ENCODE measurements at regions not wholly inside any gene's neighbourhood (a gene's known extent, or its start where the extent isn't known, plus 50 kb on each side); places are given as distances from the start of the nearest gene placed in this dataset.

GRCh38 chr5:8123559-8123958 lies 254.6 kb downstream of the MTRR start:
- Histone ChIP-seq H3K27ac (ENCODE audit: control insufficient read depth, insufficient read depth) (no peak overlapping the region), H3K79me2 (ENCODE audit: control insufficient read depth, insufficient read depth, low read length) (no peaks in the 10 kb centered on the region), H3K4me2 (ENCODE audit: control insufficient read depth, insufficient read depth) (no peak overlapping the region), H3K36me3 (ENCODE audit: control insufficient read depth in 2 of 2, insufficient read depth in 2 of 2, low read length in 1 of 2) (no peaks in the 10 kb centered on the region), H4K20me1 (ENCODE audit: control insufficient read depth, insufficient read depth) (no peaks in the 10 kb centered on the region), H3K9ac (ENCODE audit: control insufficient read depth, insufficient read depth, low read length) (no peak overlapping the region), H2AFZ (ENCODE audit: control insufficient read depth, low read depth, low read length) (no peak overlapping the region), H3K4me1 (ENCODE audit: control insufficient read depth, insufficient read depth, low read length) (no peaks in the 10 kb centered on the region), H3K4me3 (no peak overlapping the region), H3K9me3 (replicated peaks; ENCODE audit: control insufficient read depth, insufficient read depth, low read length) (no peaks in the 10 kb centered on the region), H3K27me3 (replicated peaks in 1 of 2; ENCODE audit: control insufficient read depth in 2 of 2, insufficient read depth in 2 of 2, low read length in 1 of 2) (no peaks in the 10 kb centered on the region)
- intact Hi-C loops (cut with micrococcal nuclease; ENCODE audit: unreplicated experiment) (no loop called here), in situ Hi-C loops (cut with MboI) (no loop called here)
- ChIA-PET POLR2A (no interaction called here), CTCF (no interaction called here), SMC1A (ENCODE audit: uncharacterized antibody, unreplicated experiment) (no interaction called here), RAD21 (ENCODE audit: unreplicated experiment) (no interaction called here)
- BruUV-seq (replicated peaks): no TSS peak
- TF ChIP-seq MYC (IDR thresholded peaks at IDR 0.05; ENCODE audit: insufficient read depth, insufficient read length, insufficient replicate concordance, low read length, severe bottlenecking) (no peak), ATF7 (IDR thresholded peaks at IDR 0.05; ENCODE audit: low read depth) (no peak), HDGF (IDR thresholded peaks at IDR 0.05) (no peak), RAD21 (IDR thresholded peaks at IDR 0.05; ENCODE audit: insufficient read depth, low read depth, low read length) (no peak), NR2C2 (IDR thresholded peaks at IDR 0.05; ENCODE audit: borderline replicate concordance, control insufficient read depth, insufficient read length, low read depth) (no peak), ZNF24 (IDR thresholded peaks at IDR 0.05) (no peak), BRCA1 (IDR thresholded peaks at IDR 0.05; ENCODE audit: low read depth, low read length) (no peak), PML (IDR thresholded peaks at IDR 0.05; ENCODE audit: low read length) (no peak), MTA3 (IDR thresholded peaks at IDR 0.05; ENCODE audit: borderline replicate concordance, low read length) (no peak), CREB1 (IDR thresholded peaks at IDR 0.05; ENCODE audit: low read depth) (no peak), YBX1 (IDR thresholded peaks at IDR 0.05) (no peak), ZNF217 (IDR thresholded peaks at IDR 0.05) (no peak), TCF12 (IDR thresholded peaks at IDR 0.05; ENCODE audit: low read depth, low read length) (no peak), HCFC1 (IDR thresholded peaks at IDR 0.05; ENCODE audit: low read length) (no peak), NFIC (IDR thresholded peaks at IDR 0.05; ENCODE audit: low read depth, low read length) (no peak), SMC3 (IDR thresholded peaks at IDR 0.05; ENCODE audit: borderline replicate concordance, low read length) (no peak), RFX5 (IDR thresholded peaks at IDR 0.05; ENCODE audit: low read depth, low read length) (no peak)
- TF ChIP-seq, protein P1, sequence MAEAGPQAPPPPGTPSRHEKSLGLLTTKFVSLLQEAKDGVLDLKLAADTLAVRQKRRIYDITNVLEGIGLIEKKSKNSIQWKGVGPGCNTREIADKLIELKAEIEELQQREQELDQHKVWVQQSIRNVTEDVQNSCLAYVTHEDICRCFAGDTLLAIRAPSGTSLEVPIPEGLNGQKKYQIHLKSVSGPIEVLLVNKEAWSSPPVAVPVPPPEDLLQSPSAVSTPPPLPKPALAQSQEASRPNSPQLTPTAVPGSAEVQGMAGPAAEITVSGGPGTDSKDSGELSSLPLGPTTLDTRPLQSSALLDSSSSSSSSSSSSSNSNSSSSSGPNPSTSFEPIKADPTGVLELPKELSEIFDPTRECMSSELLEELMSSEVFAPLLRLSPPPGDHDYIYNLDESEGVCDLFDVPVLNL (IDR thresholded peaks at IDR 0.05; ENCODE audit: low read depth, low read length): no peak
- TF ChIP-seq, protein P2, sequence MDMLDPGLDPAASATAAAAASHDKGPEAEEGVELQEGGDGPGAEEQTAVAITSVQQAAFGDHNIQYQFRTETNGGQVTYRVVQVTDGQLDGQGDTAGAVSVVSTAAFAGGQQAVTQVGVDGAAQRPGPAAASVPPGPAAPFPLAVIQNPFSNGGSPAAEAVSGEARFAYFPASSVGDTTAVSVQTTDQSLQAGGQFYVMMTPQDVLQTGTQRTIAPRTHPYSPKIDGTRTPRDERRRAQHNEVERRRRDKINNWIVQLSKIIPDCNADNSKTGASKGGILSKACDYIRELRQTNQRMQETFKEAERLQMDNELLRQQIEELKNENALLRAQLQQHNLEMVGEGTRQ (IDR thresholded peaks at IDR 0.05; ENCODE audit: borderline replicate concordance, low read depth, low read length): no peak
- TF ChIP-seq, protein P3, sequence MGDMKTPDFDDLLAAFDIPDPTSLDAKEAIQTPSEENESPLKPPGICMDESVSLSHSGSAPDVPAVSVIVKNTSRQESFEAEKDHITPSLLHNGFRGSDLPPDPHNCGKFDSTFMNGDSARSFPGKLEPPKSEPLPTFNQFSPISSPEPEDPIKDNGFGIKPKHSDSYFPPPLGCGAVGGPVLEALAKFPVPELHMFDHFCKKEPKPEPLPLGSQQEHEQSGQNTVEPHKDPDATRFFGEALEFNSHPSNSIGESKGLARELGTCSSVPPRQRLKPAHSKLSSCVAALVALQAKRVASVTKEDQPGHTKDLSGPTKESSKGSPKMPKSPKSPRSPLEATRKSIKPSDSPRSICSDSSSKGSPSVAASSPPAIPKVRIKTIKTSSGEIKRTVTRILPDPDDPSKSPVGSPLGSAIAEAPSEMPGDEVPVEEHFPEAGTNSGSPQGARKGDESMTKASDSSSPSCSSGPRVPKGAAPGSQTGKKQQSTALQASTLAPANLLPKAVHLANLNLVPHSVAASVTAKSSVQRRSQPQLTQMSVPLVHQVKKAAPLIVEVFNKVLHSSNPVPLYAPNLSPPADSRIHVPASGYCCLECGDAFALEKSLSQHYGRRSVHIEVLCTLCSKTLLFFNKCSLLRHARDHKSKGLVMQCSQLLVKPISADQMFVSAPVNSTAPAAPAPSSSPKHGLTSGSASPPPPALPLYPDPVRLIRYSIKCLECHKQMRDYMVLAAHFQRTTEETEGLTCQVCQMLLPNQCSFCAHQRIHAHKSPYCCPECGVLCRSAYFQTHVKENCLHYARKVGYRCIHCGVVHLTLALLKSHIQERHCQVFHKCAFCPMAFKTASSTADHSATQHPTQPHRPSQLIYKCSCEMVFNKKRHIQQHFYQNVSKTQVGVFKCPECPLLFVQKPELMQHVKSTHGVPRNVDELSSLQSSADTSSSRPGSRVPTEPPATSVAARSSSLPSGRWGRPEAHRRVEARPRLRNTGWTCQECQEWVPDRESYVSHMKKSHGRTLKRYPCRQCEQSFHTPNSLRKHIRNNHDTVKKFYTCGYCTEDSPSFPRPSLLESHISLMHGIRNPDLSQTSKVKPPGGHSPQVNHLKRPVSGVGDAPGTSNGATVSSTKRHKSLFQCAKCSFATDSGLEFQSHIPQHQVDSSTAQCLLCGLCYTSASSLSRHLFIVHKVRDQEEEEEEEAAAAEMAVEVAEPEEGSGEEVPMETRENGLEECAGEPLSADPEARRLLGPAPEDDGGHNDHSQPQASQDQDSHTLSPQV (IDR thresholded peaks at IDR 0.05): no peak
- ATAC-seq (no peak), FAIRE-seq (no peak), DNase-seq (ENCODE audit: low read depth, low spot score) (no peak)
- WGBS (ENCODE audit: insufficient coverage, insufficient replicate concordance, low lambda C conversion rate, missing lambda C conversion rate): 0% methylated on average over 3 of the region's 3 CpGs

All from GM12878 (cell line).